Neuronal stem cell (in vitro differentiated cells): ENCODE measurements at regions not wholly inside any gene's neighbourhood (a gene's known extent, or its start where the extent isn't known, plus 50 kb on each side); places are given as distances from the start of the nearest gene placed in this dataset.

ENCODE experiments used
- DNase-seq: peaks from one replicate; pipeline ENCODE4 v3.0.0-alpha.2; 2013; ENCODE audit warnings: low spot score
- H2AFZ ChIP-seq: one replicate; pipeline ENCODE4 v1.6.1; 2013; ENCODE audit warnings: mild to moderate bottlenecking, low read length, inconsistent platforms
- H2AK5ac ChIP-seq: 2 replicates; pipeline ENCODE4 v1.6.1; 2013; ENCODE audit warnings: low read depth, mild to moderate bottlenecking, inconsistent platforms, low read length, moderate library complexity, mixed read lengths
- H2BK120ac ChIP-seq: 2 replicates; pipeline ENCODE4 v1.6.1; 2013; ENCODE audit warnings: low read depth, mild to moderate bottlenecking, inconsistent platforms, low read length, moderate library complexity, mixed read lengths
- H2BK12ac ChIP-seq: one replicate; pipeline ENCODE4 v1.6.1; 2013; ENCODE audit warnings: low read length, inconsistent platforms
- H2BK15ac ChIP-seq: 2 replicates; pipeline ENCODE4 v1.6.1; 2013; ENCODE audit warnings: mild to moderate bottlenecking, low read length, inconsistent platforms, mixed read lengths
- H2BK5ac ChIP-seq: one replicate; pipeline ENCODE4 v1.6.1; 2013; ENCODE audit warnings: inconsistent platforms, mild to moderate bottlenecking, low read length, moderate library complexity
- H3K14ac ChIP-seq: one replicate; pipeline ENCODE4 v1.6.1; 2013; ENCODE audit warnings: low read length, inconsistent platforms
- H3K18ac ChIP-seq: 2 replicates; pipeline ENCODE4 v1.6.1; 2013; ENCODE audit warnings: low read length, inconsistent platforms
- H3K23ac ChIP-seq: 2 replicates; pipeline ENCODE4 v1.6.1; 2013; ENCODE audit warnings: low read depth, mild to moderate bottlenecking, mixed read lengths, low read length, inconsistent platforms; ENCODE audit not compliant: poor library complexity
- H3K27ac ChIP-seq: replicated peaks from 3 replicates; pipeline ENCODE4 v1.5.1; 2013; ENCODE audit warnings: low read length, inconsistent platforms
- H3K27me3 ChIP-seq, 3 experiments: 2 replicates each; pipeline ENCODE4 v1.6.1; 2013; ENCODE audit warnings: low read length in 3 of 3, mild to moderate bottlenecking in 2 of 3, inconsistent platforms in 1 of 3, low read depth in 1 of 3, mixed read lengths in 1 of 3, moderate library complexity in 1 of 3; ENCODE audit not compliant: control insufficient read depth in 3 of 3, insufficient read depth in 3 of 3
- H3K36me3 ChIP-seq, 2 donors: replicated peaks in 1 of 2; 2 replicates each; pipeline ENCODE4 v1.6.1; 2013; ENCODE audit warnings: low read length in 2 of 2; ENCODE audit not compliant: control insufficient read depth in 2 of 2, insufficient read depth in 2 of 2
- H3K4ac ChIP-seq: 2 replicates; pipeline ENCODE4 v1.6.1; 2013; ENCODE audit warnings: inconsistent platforms, mild to moderate bottlenecking, low read length, moderate library complexity
- H3K4me1 ChIP-seq, 2 donors: 1 replicate in 1 of 2; 2 replicates in 1 of 2; pipeline ENCODE4 v1.6.1; 2013; ENCODE audit warnings: low read length in 2 of 2, low read depth in 1 of 2; ENCODE audit not compliant: control insufficient read depth in 2 of 2, insufficient read depth in 1 of 2
- H3K4me2 ChIP-seq: one replicate; pipeline ENCODE4 v1.6.1; 2013; ENCODE audit warnings: mild to moderate bottlenecking, low read length, inconsistent platforms; ENCODE audit not compliant: insufficient read depth, poor library complexity, severe bottlenecking
- H3K4me3 ChIP-seq, 2 donors: 2 replicates each; pipeline ENCODE4 v1.5.1; 2013; ENCODE audit warnings: low read length in 2 of 2, mild to moderate bottlenecking in 2 of 2, inconsistent platforms in 1 of 2, moderate library complexity in 1 of 2
- H3K79me1 ChIP-seq: one replicate; pipeline ENCODE4 v1.6.1; 2013; ENCODE audit warnings: low read depth, mild to moderate bottlenecking, inconsistent platforms, low read length, moderate library complexity
- H3K9ac ChIP-seq: one replicate; pipeline ENCODE4 v1.6.1; 2013; ENCODE audit warnings: mild to moderate bottlenecking, low read depth, low read length, inconsistent platforms; ENCODE audit not compliant: poor library complexity
- H3K9me3 ChIP-seq, 2 donors: replicated peaks in 1 of 2; 2 replicates each; pipeline versions ENCODE3 to v1.6.1; 2013; ENCODE audit warnings: low read length in 2 of 2, mild to moderate bottlenecking in 2 of 2, inconsistent platforms in 1 of 2, low read depth in 1 of 2, mixed read lengths in 1 of 2, moderate library complexity in 1 of 2; ENCODE audit not compliant: control insufficient read depth in 2 of 2, insufficient read depth in 1 of 2
- H4K8ac ChIP-seq: one replicate; pipeline ENCODE4 v1.6.1; 2013; ENCODE audit warnings: low read depth, mild to moderate bottlenecking, inconsistent platforms, low read length, moderate library complexity
- H4K91ac ChIP-seq: one replicate; pipeline ENCODE4 v1.6.1; 2013; ENCODE audit warnings: low read length, low read depth, mild to moderate bottlenecking, inconsistent platforms; ENCODE audit not compliant: poor library complexity
- WGBS, 2 donors: extraction: QIAGEN DNeasy Blood & Tissue Kit; methylation state at CpG; one replicate each; pipeline ENCODE4 v1.1.7; 2013; ENCODE audit warnings: missing lambda C conversion rate in 2 of 2, mixed read lengths in 1 of 2; ENCODE audit not compliant: insufficient read length in 2 of 2, insufficient replicate concordance in 1 of 2; ENCODE audit errors: extremely low coverage in 2 of 2; 5-methylcytosine and 5-hydroxymethylcytosine counted together

DNA sequence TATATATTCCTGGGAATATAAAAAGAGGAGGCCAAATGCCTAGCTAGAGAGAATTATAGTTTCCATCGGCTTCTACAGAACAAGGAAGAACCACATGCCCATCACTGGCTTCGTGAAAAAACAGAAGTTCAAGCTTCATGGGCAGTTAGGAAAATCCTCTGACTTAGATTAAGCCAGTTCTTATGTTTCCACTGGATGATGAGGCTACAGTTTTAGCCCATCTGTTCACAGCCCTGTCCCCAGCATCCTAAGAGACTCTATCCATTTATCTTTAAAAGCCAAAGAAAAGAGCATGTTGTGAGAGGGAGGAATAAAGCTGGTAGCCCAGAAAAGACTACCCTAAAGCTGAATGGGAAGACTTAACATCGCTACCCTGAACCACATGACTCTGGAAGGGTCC lies 285.5 kb upstream of the WWC1 start:
- H2BK12ac ChIP-seq: no peak overlapping the region
- no peaks in the 10 kb centered on the region for H3K36me3 ChIP-seq
- H2BK15ac ChIP-seq: no peak overlapping the region
- H3K27me3 ChIP-seq: no peaks in the 10 kb centered on the region
- WGBS, 2 donors: no CpG with 5 or more reads among the region's 3 CpGs
- H3K27ac ChIP-seq: no peak overlapping the region
- H3K23ac ChIP-seq: no peak overlapping the region
- no peak overlapping the region for H4K8ac ChIP-seq
- H3K4me2 ChIP-seq: no peak overlapping the region
- H4K91ac ChIP-seq: no peak overlapping the region
- no peak overlapping the region for H2AFZ ChIP-seq
- no peak overlapping the region for H3K9ac ChIP-seq
- H3K4me3 ChIP-seq: no peak overlapping the region
- H3K4me1 ChIP-seq: peaks cover 2 to 10% of the 10 kb centered on the region in 2 donors
- no peak overlapping the region for H3K14ac ChIP-seq
- no peak overlapping the region for H2BK5ac ChIP-seq
- no peak for DNase-seq
- no peak overlapping the region for H3K18ac ChIP-seq
- no peaks in the 10 kb centered on the region for H3K9me3 ChIP-seq
- no peak overlapping the region for H3K4ac ChIP-seq
- no peak overlapping the region for H2BK120ac ChIP-seq
- H2AK5ac ChIP-seq: no peak overlapping the region
- H3K79me1 ChIP-seq: no peaks in the 10 kb centered on the region

- DNase-seq: no peak
- H3K4ac ChIP-seq: no peak overlapping the region
- no peak overlapping the region for H3K14ac ChIP-seq
- no peak overlapping the region for H3K23ac ChIP-seq
- H4K91ac ChIP-seq: no peak overlapping the region
- H2AFZ ChIP-seq: no peak overlapping the region
- H3K18ac ChIP-seq: no peak overlapping the region
- no peak overlapping the region for H2AK5ac ChIP-seq
- H2BK15ac ChIP-seq: no peak overlapping the region
- H3K27me3 ChIP-seq: no peaks in the 10 kb centered on the region
- H4K8ac ChIP-seq: no peak overlapping the region
- H2BK5ac ChIP-seq: no peak overlapping the region
- no peak overlapping the region for H3K4me2 ChIP-seq
- no CpG with 5 or more reads among the region's 10 CpGs for WGBS, 2 donors
- no peaks in the 10 kb centered on the region for H3K9me3 ChIP-seq
- no peak overlapping the region for H3K9ac ChIP-seq
- H3K27ac ChIP-seq: no peak overlapping the region
- H3K36me3 ChIP-seq: no peaks in the 10 kb centered on the region
- no peaks in the 10 kb centered on the region for H3K79me1 ChIP-seq
- peaks cover 0 to 8% of the 10 kb centered on the region in 2 donors for H3K4me1 ChIP-seq
- H2BK12ac ChIP-seq: no peak overlapping the region
- no peak overlapping the region for H2BK120ac ChIP-seq
- H3K4me3 ChIP-seq: no peak overlapping the region
Observed at GRCh38 chr5:168006456-168007130, 284.9 kb upstream of the WWC1 start.

DNA sequence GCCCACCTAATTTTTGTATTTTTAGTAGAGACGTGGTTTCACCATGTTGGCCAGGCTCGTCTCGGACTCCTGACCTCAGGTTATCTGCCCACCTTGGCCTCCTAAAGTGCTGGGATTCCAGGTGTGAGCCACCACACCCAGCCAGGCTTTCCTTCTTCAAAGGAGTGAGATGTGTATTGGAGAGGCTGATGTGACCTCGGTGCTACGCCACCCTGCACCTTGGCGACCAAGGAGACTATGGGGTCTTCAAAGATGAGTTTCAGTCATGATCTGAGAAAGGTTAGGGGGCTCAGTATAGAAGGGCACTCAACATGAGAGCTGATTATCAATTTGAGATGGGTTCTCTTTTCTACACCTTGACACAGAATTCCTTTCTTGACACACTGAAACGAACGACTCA lies 284.2 kb upstream of the WWC1 start:
- no peak overlapping the region for H2BK15ac ChIP-seq
- H4K91ac ChIP-seq: no peak overlapping the region
- no peak overlapping the region for H3K27ac ChIP-seq
- WGBS, 2 donors: no CpG with 5 or more reads among the region's 8 CpGs
- H3K36me3 ChIP-seq: no peaks in the 10 kb centered on the region
- no peak overlapping the region for H2BK5ac ChIP-seq
- H3K4me1 ChIP-seq: peaks cover 0 to 1% of the 10 kb centered on the region in 2 donors
- no peak overlapping the region for H3K18ac ChIP-seq
- H2BK120ac ChIP-seq: no peak overlapping the region
- H2AK5ac ChIP-seq: no peak overlapping the region
- no peak overlapping the region for H3K4me2 ChIP-seq
- no peak overlapping the region for H3K4me3 ChIP-seq
- no peaks in the 10 kb centered on the region for H3K9me3 ChIP-seq
- no peak overlapping the region for H2AFZ ChIP-seq
- no peak overlapping the region for H2BK12ac ChIP-seq
- no peak for DNase-seq
- H3K23ac ChIP-seq: no peak overlapping the region
- H3K27me3 ChIP-seq: no peaks in the 10 kb centered on the region
- H3K4ac ChIP-seq: no peak overlapping the region
- no peak overlapping the region for H4K8ac ChIP-seq
- no peak overlapping the region for H3K14ac ChIP-seq
- no peak overlapping the region for H3K9ac ChIP-seq
- no peaks in the 10 kb centered on the region for H3K79me1 ChIP-seq

DNA sequence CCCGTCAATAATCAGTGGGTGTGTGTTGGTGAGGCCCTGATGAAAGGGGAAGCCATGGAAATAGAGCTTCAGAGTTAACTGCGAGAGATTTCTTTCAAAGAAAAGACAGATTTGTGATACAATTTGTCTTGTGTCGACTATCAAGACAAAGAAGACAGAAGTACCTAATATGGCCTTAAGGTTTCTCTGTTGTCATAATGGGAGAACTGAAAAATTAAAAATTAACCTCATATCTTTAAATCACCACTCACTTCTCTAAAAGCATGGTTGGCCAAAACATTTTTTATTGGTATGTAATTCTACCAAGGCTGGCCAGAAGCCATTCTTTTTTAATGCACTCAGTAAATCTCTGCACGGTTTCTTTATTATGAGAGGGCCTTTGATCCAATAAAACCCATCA lies 282.9 kb upstream of the WWC1 start:
- Histone ChIP-seq H3K4me1 (no peaks in the 10 kb centered on the region), H2AK5ac (no peak overlapping the region), H3K23ac (no peak overlapping the region), H3K18ac (no peak overlapping the region), H2BK120ac (no peak overlapping the region), H3K79me1 (no peaks in the 10 kb centered on the region), H3K27ac (no peak overlapping the region), H3K9me3 (no peaks in the 10 kb centered on the region), H2AFZ (no peak overlapping the region), H2BK5ac (no peak overlapping the region), H3K4me3 (no peak overlapping the region), H2BK12ac (no peak overlapping the region), H3K4ac (no peak overlapping the region), H3K9ac (no peak overlapping the region), H3K4me2 (no peak overlapping the region), H3K36me3 (no peaks in the 10 kb centered on the region), H2BK15ac (no peak overlapping the region), H3K14ac (no peak overlapping the region), H4K91ac (no peak overlapping the region), H4K8ac (no peak overlapping the region), H3K27me3 (no peaks in the 10 kb centered on the region)
- no peak for DNase-seq
- WGBS, 2 donors: no CpG with 5 or more reads among the region's 4 CpGs
